ENCODE measurements at regions not wholly inside any gene's neighbourhood (a gene's known extent, or its start where the extent isn't known, plus 50 kb on each side); places are given as distances from the start of the nearest gene placed in this dataset.

GRCh38 chr1:30353637-30354036 is 369.7 kb downstream of the MATN1 start:
- TF ChIP-seq CTCF (IDR thresholded peaks at IDR 0.05; ENCODE audit: poor library complexity, severe bottlenecking), result peak; percentile 33
- no peak for TF ChIP-seq TAF1 (IDR thresholded peaks at IDR 0.05; ENCODE audit: low read depth)
- no peak for TF ChIP-seq EZH2 (IDR thresholded peaks at IDR 0.05; ENCODE audit: borderline replicate concordance, insufficient read depth, low read length, poor library complexity, severe bottlenecking)
- no peak for TF ChIP-seq EP300 (conservative IDR thresholded peaks at IDR 0.05; ENCODE audit: poor library complexity, severe bottlenecking)
- no peak for TF ChIP-seq REST (IDR thresholded peaks at IDR 0.05; ENCODE audit: borderline replicate concordance)
- TF ChIP-seq RAD21 (conservative IDR thresholded peaks at IDR 0.05), result no peak

All from neural cell (in vitro differentiated cells).